T47D (cell line): ENCODE measurements at regions not wholly inside any gene's neighbourhood (a gene's known extent, or its start where the extent isn't known, plus 50 kb on each side); places are given as distances from the start of the nearest gene placed in this dataset.

Experiments used
- DNase-seq, 2 experiments: peaks; one replicate each; pipeline versions ENCODE4 v3.0.0 to v3.0.0-alpha.2; 2011 to 2012; ENCODE audit warnings: low read depth in 1 of 2, low spot score in 1 of 2
- JUND ChIP-seq: IDR thresholded peaks from 2 replicates; pipeline ENCODE4 v1.6.1; 2012; ENCODE audit warnings: low read depth
- in situ Hi-C: cut with HindIII; loops from 2 replicates; pipeline ENCODE4 v1.10.0; 2016; ENCODE audit warnings: low sequenced_read_pairs, low pct_unique_long_range_greater_than_20kb

- no peak for DNase-seq
- in situ Hi-C loops = no loop called here
- TF ChIP-seq JUND = no peak
Observed at GRCh38 chr3:59326246-59327024, 276.6 kb upstream of the CFAP20DC start.

GRCh38 chr3:59321881-59322540 is 272.2 kb upstream of the CFAP20DC start:
- TF ChIP-seq JUND = no peak
- DNase-seq = peak in 1 of 2 experiments; percentile 81
- in situ Hi-C loops = no loop called here

DNA sequence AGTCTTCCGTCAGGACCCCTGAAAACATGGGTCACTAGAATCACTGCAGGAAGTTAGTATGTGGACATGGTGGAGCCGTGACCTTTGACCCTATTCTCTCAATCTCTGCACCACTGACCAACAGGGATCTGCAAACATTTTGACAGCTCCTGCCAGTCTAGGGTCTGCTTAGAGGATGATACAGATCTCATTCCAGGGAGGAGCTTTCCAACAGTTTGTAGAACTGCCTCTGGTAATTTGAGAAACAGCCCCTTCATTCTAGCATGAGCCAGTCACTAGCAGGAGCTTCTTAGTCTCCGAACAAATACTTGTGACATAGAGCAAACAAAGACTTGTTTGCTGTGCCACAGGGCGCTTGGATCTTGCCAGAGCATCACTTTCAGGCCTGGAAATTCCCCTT is 270.3 kb upstream of the CFAP20DC start:
- DNase-seq = peak; percentile 6 to 85
- in situ Hi-C loops = no loop called here
- TF ChIP-seq JUND = no peak

DNA sequence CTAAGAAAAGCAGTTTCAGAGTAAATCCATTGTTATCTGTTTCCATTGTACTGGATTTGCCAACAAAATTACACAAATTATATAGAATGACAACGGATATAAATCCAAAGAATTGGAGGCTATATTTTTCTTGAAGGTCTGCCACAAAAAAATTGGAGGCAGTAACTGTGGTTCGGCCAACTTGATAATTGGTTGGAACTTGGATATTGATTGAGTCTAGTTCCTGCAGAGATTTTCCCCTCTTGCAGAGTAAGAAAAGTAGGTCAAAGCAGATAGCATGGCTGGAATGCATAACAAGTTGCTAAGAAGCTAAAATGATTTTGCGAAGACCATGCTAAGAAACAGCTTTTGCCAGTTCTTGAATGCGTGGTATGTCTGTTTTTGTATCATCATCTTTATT is 269.6 kb upstream of the CFAP20DC start:
- no peak for TF ChIP-seq JUND

GRCh38 chr3:59318881-59319280 is 269.1 kb upstream of the CFAP20DC start:
- no peak for DNase-seq
- TF ChIP-seq JUND = no peak
- in situ Hi-C loops = no loop called here

More for the DNA sequence above, 269.6 kb upstream of the CFAP20DC start:
- no peak for DNase-seq
- in situ Hi-C loops = no loop called here

- in situ Hi-C loops = no loop called here
- no peak for TF ChIP-seq JUND
- DNase-seq = no peak
Observed at GRCh38 chr3:59317386-59317785, 267.6 kb upstream of the CFAP20DC start.

DNA sequence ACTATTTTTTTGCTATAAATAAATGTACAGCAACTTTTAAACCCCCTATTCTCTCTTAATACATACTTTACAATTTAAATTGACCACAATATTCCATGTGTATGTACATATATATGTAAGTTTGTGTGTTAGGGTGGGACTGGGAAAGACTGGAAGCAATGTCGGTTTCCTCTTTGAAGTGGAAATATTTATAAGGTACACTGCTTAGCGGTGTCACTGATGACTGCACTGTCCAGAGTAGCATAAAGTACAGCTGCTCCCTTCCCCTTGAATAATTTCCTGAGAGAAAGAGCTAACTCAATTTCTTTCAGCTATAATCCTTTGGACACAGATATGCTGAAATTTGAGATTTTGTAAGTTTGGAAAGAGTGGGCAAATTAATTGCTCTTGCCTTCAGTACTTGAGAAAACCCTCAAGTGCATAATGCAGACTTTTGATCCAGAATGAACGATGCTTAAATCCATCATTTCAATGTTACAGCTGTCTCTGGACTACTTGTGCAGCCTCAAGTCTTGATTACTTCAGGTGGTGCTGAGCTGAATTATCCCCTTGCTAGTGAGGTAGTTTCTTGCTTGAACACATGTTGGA is 267.0 kb upstream of the CFAP20DC start:
- DNase-seq = no peak
- no peak for TF ChIP-seq JUND
- in situ Hi-C loops = no loop called here

DNA sequence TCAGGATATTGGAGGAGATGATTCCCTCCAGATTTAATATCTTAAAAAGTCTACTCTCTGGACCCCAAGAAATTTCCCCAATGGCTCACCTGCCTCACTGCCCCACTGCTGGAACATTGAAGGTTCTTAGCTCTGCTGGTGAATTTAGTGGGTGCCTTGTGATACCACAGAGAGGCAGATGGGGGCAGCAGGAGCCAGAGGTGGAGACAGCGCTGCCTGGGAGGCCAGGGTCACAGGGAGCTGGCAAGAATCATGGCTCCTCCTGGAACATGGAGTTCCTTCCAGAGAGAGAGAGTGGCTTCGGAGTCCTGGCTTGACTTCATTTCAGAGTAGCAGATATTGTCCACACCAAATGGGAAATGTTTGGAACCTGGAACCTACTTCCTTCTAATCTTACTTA is 263.5 kb upstream of the CFAP20DC start:
- peak in 1 of 2 experiments; percentile 60 for DNase-seq
- TF ChIP-seq JUND = no peak
- in situ Hi-C loops = no loop called here

DNA sequence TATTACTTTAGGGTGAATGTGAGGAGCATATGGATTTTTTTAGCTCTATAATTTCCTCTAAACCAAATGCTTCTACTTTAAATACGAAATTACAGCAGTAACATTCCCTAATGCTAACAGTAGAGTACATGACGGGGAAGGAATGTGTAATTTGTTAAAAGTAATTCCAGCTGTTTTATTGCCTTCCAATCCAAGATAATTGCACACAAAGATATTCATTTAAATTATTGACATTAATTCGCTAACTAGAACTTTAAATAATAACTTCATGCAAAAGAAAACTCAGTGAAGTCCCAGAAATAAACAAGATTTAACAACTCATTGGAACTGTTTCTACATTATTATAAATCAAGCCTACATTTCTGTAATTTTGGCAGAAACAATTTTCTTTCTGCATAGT is 261.4 kb upstream of the CFAP20DC start:
- TF ChIP-seq JUND = no peak
- no peak for DNase-seq
- in situ Hi-C loops = no loop called here

DNA sequence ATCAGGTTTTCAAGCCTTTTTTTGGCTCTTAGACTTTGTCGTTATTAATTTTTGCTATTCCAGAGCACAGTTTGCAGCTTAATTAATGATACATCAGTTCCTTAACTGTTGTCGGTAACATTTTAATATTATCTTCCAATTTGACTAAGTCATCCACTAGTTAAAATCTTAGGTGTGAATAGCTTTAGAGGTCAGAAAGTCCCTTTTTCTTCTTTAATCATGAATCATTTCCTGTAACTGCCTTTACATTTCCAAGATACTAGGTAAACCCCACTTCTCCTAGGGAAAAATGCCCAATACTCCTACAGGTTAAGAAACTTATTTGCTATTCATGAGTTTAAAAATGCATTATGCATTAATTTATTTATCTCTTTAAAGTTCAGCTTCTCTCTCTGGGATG is 260.9 kb upstream of the CFAP20DC start:
- TF ChIP-seq JUND = no peak
- in situ Hi-C loops = no loop called here
- no peak for DNase-seq

DNA sequence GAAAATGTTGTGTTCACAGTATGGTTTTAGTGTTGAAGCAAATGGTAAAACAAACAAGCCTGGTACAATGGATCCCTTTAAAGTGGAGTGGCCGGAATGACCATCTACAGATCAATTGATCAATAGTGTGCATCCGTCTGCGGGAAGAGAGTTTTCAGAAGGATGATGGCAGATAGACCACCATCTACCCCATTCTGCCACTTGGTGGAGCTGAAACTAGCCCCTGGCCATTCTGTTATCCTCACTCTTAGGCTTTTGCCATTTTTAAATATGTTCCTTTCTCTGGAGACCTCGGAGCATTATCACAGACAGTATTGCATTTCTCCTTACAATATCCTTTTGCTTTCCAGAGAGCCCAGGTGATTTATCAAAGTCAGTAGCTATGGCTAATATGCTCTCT is 258.9 kb upstream of the CFAP20DC start:
- TF ChIP-seq JUND = no peak
- in situ Hi-C loops = no loop called here
- no peak for DNase-seq

DNA sequence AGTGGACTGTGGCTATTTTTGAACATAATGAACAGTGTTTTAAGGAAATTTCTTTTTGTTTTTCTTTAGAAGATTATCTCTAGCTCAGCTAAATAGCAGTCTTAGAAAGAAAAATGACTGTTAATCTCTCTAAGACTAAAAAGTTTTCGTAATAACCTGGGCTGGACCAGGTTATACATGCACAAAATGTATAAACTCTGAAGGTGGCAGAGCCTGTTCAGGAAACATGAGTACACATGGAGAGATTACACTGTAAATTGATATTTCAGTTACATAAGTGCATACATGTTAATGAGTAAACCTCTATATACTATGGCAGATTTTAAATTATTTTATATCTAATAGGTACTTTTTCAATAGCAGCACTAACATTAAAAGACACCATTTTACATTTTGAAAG is 258.2 kb upstream of the CFAP20DC start:
- no peak for DNase-seq
- TF ChIP-seq JUND = no peak
- in situ Hi-C loops = no loop called here

- no peak for TF ChIP-seq JUND
- in situ Hi-C loops = no loop called here
- no peak for DNase-seq
Observed at GRCh38 chr3:59306436-59306835, 256.6 kb upstream of the CFAP20DC start.
